Limb (tissue), 2 donors: ENCODE measurements at regions not wholly inside any gene's neighbourhood (a gene's known extent, or its start where the extent isn't known, plus 50 kb on each side); places are given as distances from the start of the nearest gene placed in this dataset.
"Not testable (repeated sequence)": the region's sequence is repeated elsewhere in the genome, so short reads cannot be mapped to it uniquely, and the experiment has no call there.

Experiments
- DNase-seq, 2 donors: peaks; one replicate each; pipeline ENCODE4 v3.0.0-alpha.2; 2016; ENCODE audit errors: extremely low spot score in 2 of 2

DNA sequence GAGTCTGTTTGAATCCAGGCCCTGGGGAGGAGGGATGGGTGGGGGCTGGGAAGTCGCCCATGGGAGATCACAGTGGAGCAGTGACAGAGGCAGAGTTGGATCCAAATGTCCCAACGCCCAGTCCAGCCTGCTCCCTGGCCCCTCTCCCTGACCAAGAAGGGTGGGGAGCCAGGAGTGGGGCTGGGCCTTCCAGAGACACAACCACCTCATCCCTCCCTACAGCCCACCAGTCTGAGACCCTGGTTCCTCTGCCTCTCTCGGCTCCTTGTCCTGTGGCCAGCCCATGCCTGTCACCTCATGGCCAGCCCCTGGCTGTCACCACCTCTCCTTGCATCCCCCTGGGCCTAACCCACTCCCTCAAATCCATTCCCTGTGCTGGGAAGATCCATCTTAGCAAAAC, 71.2 kb upstream of the PRR5 start:
- DNase-seq = no peak

GRCh38 chr22:44628835-44629234, 73.2 kb upstream of the PRR5 start:
- peak in 1 of 2 donors; percentile 21 for DNase-seq

DNA sequence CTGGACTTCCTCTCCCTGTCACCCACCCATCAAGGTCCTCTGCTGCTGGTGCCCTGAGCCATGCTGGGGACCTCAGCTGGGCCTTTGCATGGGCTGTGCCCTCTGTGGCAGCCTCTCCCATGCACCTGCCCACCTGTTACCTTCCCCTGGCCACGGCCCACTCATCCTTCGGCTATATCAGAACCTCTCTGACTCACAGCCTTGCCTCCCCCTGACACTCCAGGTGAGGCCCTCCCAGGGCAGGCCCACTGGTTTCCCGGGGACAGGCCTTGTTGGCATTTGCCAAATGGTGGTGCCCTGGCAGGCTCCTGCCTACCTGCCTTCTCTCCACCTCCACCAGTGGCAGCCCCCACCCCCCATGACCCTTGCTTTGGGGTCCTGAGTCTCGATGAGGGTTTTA, 73.7 kb upstream of the PRR5 start:
- DNase-seq = peak in 1 of 2 donors; percentile 21

- peak in 1 of 2 donors; percentile 29 for DNase-seq
These were observed 74.4 kb upstream of the PRR5 start for GRCh38 chr22:44627521-44628139.

GRCh38 chr22:44625981-44626687, 75.9 kb upstream of the PRR5 start:
- peak; percentile 67 to 88 for DNase-seq

- no peak for DNase-seq
These were observed 76.6 kb upstream of the PRR5 start for GRCh38 chr22:44625421-44625760.

GRCh38 chr22:44624689-44625420, 77.1 kb upstream of the PRR5 start:
- DNase-seq = peak in 1 of 2 donors; percentile 37

DNA sequence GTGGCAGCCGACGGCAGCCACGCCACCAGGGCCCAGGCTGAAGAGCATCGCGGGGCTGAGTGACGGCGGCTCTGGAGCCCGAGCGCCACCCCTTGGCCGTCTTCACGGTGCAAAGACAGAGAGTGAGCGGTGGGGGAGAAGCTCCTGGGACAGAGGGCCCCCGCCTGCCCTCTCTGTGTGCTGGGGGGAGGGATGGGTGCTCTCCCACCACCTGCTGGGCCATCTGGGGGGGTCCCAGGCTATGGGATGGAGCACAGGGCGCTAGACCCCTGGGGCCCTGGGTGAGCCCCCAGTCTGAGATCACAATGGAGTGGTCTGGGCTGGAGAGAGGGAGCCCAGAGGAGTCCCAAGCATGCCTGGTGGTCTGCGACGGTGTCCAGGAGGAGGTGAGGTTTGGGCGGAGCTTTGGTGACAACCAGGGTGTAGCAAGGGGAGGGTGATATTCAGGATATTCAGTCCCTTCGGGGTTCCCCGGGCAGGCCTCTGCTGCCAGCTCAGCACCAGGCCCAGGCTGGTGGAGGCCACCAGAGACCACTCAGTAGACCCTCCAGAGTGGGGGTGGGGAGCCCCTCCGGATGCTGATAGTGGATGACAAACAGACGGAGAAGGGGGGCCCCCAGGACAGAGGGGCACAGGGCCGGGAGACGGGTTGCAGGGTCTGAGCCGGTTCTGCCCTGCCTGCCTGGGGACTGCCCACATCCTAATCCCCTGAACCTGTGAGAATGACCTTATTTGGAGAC, 78.1 kb upstream of the PRR5 start:
- DNase-seq = peak in 1 of 2 donors; percentile 69

DNA sequence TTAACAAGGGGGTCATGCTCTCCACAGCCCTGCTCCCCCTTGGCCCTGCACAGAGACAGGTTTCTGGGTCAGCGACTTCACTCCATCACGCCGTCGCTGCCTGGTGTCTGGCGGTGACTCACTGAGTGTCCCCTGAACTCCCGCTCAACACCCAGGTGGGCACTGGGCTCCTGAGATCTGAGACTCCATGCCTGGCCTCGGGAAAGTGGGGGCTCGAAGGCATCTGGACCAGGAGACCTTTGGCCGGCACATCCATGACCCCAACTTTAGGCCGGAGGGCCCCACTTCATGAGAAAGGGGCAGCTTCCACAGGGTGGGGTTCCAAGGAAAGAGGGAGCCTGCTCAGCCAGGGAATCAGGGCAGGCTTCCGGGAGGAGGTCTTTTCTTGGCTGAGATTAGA, 79.3 kb upstream of the PRR5 start:
- DNase-seq = peak in 1 of 2 donors; percentile 37

DNA sequence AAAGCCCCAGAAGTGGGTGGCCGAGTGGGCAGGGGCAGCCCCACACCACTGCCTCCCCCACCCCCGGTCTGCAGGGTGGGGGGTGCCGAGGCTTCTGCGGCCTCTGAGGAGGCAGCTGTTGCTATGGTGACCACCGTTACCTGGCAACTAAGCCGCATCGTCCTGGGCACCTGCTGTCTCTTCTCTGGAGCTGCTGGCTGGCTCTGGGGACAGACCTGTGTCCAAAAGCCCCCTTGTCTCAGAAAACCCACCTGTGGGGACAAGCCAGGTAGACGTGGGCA, 79.9 kb upstream of the PRR5 start:
- peak in 1 of 2 donors; percentile 75 for DNase-seq

DNA sequence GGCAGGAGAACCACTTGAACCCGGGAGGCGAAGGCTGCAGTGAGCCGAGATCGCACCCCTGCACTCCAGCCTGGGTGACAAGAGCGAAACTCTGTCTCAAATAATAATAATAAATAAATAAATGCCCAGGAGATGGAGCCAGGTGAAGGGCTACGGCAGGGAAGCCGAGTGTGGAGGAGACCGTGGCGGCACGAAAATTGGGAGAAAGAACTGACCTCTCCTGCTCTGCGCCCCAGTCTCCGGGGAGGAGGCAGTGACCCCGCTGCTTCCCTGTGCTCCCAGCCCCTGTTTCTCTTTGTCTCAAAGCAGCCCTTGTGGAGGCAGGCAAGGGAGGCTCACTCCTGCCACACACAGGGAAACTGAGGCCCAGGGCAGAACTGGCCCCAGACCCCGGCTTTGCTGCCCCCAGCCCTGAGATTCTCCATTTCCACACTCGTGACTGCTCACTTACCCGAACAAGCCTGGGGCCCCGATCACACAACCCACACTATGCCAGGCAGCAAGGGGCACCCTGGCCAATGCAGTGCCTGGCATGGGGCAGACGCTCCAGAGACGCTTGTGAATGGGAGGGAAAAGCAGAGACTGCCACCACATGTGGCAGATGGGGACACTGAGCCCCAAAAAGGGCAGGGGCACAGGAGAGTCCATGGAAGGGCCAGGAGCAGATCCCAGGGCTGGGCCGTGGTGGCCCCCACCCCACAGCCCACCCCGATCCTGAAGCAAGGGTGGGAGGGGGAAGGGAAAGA, 80.4 kb upstream of the PRR5 start:
- DNase-seq = peak in 1 of 2 donors; percentile 33

DNA sequence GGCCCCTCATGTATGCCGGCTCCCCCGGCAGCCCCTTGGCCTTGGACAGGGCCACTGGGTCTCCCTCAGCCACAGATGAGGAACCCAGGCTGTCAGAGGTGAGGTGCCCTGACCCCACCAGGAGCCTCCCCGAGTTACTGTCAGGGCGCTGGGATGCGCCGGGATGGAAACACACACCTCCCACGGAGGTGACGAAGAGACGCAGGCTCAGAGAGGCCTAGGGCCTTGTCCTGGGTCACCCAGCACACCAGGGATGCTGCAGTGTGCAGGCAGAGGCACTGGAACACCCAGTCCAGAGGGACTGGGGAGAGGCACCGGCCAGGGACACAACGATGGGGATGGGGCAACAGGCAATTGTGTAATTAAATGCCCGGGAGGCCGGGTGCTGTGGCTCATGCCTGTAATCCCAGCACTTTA, 81.2 kb upstream of the PRR5 start:
- no peak for DNase-seq

- peak; percentile 79 to 89 for DNase-seq
These were observed 81.7 kb upstream of the PRR5 start for GRCh38 chr22:44620129-44620840.

DNA sequence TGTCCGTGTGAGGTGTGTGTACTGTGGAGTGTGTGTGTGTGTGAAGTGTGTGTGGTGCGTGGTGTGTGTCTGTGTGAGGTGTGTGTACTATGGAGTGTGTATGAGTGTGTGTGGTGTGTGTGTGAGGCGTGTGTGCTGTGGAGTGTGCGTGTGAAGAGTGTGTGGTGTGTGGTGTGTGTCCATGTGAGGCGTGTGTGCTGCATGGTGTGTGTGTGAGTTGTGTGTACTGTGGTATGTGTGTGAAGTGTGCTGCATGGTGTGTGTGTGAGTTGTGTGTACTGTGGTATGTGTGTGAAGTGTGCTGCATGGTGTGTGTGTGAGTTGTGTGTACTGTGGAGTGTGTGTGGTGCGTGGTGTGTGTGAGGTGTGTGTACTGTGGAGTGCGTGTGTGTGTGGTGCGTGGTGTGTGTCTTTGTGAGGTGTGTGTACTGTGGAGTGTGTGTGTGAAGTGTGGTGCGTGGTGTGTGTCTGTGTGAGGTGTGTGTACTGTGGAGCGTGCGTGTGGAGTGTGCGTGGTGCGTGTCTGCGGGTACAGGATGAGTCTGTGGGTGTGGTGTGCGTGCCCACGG, 82.4 kb upstream of the PRR5 start:
- DNase-seq = not testable (repeated sequence)

DNA sequence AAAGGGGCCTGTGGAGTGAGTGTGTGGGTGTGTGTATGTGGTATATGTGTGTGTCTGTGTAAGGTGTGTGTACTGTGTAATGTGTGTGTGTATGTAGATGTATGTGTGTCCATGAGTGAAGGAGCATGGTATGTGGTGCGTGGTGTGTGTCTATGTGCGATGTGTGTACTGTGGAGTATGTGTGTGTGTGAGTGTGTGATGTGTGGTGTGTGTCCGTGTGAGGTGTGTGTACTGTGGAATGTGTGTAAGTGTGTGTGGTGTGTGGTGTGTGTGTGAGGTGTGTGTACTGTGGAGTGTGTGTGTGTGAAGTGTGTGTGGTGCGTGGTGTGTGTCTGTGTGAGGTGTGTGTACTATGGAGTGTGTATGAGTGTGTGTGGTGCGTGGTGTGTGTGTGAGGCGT, 83.1 kb upstream of the PRR5 start:
- DNase-seq = not testable (repeated sequence)

DNA sequence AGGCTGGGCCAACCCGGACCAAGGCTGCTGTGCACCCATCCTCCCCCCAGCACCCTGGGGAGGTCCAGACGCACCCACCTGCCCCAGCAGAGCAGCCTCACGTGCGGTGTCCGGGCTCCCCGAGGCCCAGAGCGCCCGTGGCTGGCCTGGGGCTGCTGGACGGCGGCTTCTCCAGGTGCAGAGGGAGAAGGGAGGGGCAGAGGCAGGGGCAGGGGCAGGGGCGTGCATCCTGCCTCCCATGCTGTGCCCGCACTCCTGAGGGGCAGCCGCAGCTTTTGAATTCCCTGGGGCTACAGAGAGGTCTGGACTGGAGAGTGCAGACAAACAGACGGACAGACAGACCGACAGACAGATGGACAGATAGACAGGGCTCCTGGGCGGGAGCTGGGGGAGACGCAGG, 83.6 kb upstream of the PRR5 start:
- DNase-seq = peak in 1 of 2 donors; percentile 40

GRCh38 chr22:44617828-44618227, 84.2 kb upstream of the PRR5 start:
- no peak for DNase-seq

GRCh38 chr22:44616882-44617655, 84.9 kb upstream of the PRR5 start:
- DNase-seq = peak in 1 of 2 donors; percentile 33

DNA sequence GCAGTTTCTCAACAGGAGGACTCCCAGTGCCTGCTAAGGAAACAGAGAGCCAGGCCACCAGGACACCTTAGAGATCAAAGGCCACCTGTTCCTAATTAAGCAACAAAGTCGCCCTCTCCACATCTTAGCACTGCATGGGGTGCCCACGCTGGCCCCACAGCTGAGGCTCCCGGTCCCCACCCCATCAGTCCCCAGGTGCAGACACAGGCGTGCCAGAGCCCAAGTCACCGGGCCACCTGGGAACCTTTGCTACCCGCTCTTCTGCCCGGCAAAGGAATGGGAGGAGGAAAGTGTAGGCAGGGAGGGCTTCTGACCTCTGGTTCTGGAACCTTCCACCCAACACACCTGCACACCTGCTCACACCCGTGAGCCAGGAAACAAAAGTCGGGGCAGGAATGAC, 85.5 kb upstream of the PRR5 start:
- no peak for DNase-seq
